ENCODE measurements at regions not wholly inside any gene's neighbourhood (a gene's known extent, or its start where the extent isn't known, plus 50 kb on each side); places are given as distances from the start of the nearest gene placed in this dataset.

- no peak overlapping the region for H3K27ac ChIP-seq
- no peak for TF ChIP-seq CTCF (conservative IDR thresholded peaks at IDR 0.05)
- TF ChIP-seq EZH2 (IDR thresholded peaks at IDR 0.05; ENCODE audit: low read depth): no peak
- H3F3A ChIP-seq (ENCODE audit: insufficient read depth, low read depth): no peaks in the 10 kb centered on the region
- no peak overlapping the region for H3K4me2 ChIP-seq
- no peak overlapping the region for H3K4me3 ChIP-seq
- H3K27me3 ChIP-seq (ENCODE audit: insufficient read depth, low read depth): no peaks in the 10 kb centered on the region
- ChIA-PET CTCF (no interaction called here), POLR2A (ENCODE audit: unreplicated experiment) (no interaction called here)
- no peaks in the 10 kb centered on the region for H3K9me2 ChIP-seq (ENCODE audit: insufficient read depth)
- no peaks in the 10 kb centered on the region for H3K4me1 ChIP-seq (replicated peaks; ENCODE audit: insufficient read depth)
- H3K36me3 ChIP-seq (ENCODE audit: low read depth): no peaks in the 10 kb centered on the region
- no peaks in the 10 kb centered on the region for H4K20me1 ChIP-seq (ENCODE audit: insufficient read depth)
- no peak overlapping the region for H2AFZ ChIP-seq
- intact Hi-C loops (cut with micrococcal nuclease; ENCODE audit: unreplicated experiment): no loop called here
- no TSS peak for BruUV-seq (replicated peaks)
- no peaks in the 10 kb centered on the region for H3K9me3 ChIP-seq (ENCODE audit: insufficient read depth, low read depth)
- H3K79me2 ChIP-seq (ENCODE audit: low read depth): no peaks in the 10 kb centered on the region
- DNase-seq: no peak
These were observed 695.3 kb downstream of the SATB2 start for GRCh38 chr2:198762441-198762840.

- DNase-seq: no peak
- no peaks in the 10 kb centered on the region for H3K9me3 ChIP-seq (ENCODE audit: insufficient read depth, low read depth)
These were observed 700.7 kb downstream of the SATB2 start for GRCh38 chr2:198757069-198757468.

GRCh38 chr2:198756166-198756565, 701.6 kb downstream of the SATB2 start:
- no TSS peak for BruUV-seq (replicated peaks)
- H2AFZ ChIP-seq: no peak overlapping the region
- DNase-seq: no peak
- no peak overlapping the region for H3K4me2 ChIP-seq
- no peaks in the 10 kb centered on the region for H3K4me1 ChIP-seq (replicated peaks; ENCODE audit: insufficient read depth)
- no peaks in the 10 kb centered on the region for H3K79me2 ChIP-seq (ENCODE audit: low read depth)
- no peaks in the 10 kb centered on the region for H3K9me2 ChIP-seq (ENCODE audit: insufficient read depth)
- POLR2A ChIA-PET (ENCODE audit: unreplicated experiment): no interaction called here
- TF ChIP-seq EZH2 (IDR thresholded peaks at IDR 0.05; ENCODE audit: low read depth): no peak
- no peak for TF ChIP-seq CTCF (conservative IDR thresholded peaks at IDR 0.05)
- H3K27me3 ChIP-seq (ENCODE audit: insufficient read depth, low read depth): no peaks in the 10 kb centered on the region
- H3K4me3 ChIP-seq: no peak overlapping the region
- intact Hi-C loops (cut with micrococcal nuclease; ENCODE audit: unreplicated experiment): no loop called here
- CTCF ChIA-PET: interaction anchor here (0.6 kb wide), 1 partner anchor 141 kb away, joined by 11 read pairs; no protein-coding TSS in a partner anchor
- H4K20me1 ChIP-seq (ENCODE audit: insufficient read depth): no peaks in the 10 kb centered on the region
- H3K9me3 ChIP-seq (ENCODE audit: insufficient read depth, low read depth): no peaks in the 10 kb centered on the region
- no peaks in the 10 kb centered on the region for H3K36me3 ChIP-seq (ENCODE audit: low read depth)
- H3K27ac ChIP-seq: no peak overlapping the region
- no peaks in the 10 kb centered on the region for H3F3A ChIP-seq (ENCODE audit: insufficient read depth, low read depth)

More at GRCh38 chr2:198757069-198757468, 700.7 kb downstream of the SATB2 start:
- no peak for TF ChIP-seq EZH2 (IDR thresholded peaks at IDR 0.05; ENCODE audit: low read depth)
- TF ChIP-seq CTCF (conservative IDR thresholded peaks at IDR 0.05): no peak
- no TSS peak for BruUV-seq (replicated peaks)
- no peaks in the 10 kb centered on the region for H3K27me3 ChIP-seq (ENCODE audit: insufficient read depth, low read depth)
- no peak overlapping the region for H3K4me2 ChIP-seq
- no peak overlapping the region for H3K27ac ChIP-seq
- H3K4me1 ChIP-seq (replicated peaks; ENCODE audit: insufficient read depth): no peaks in the 10 kb centered on the region
- intact Hi-C loops (cut with micrococcal nuclease; ENCODE audit: unreplicated experiment): no loop called here
- no peaks in the 10 kb centered on the region for H3K36me3 ChIP-seq (ENCODE audit: low read depth)
- no peaks in the 10 kb centered on the region for H3F3A ChIP-seq (ENCODE audit: insufficient read depth, low read depth)
- no peak overlapping the region for H2AFZ ChIP-seq
- H3K4me3 ChIP-seq: no peak overlapping the region
- ChIA-PET POLR2A (ENCODE audit: unreplicated experiment) (no interaction called here), CTCF (no interaction called here)
- H3K9me2 ChIP-seq (ENCODE audit: insufficient read depth): no peaks in the 10 kb centered on the region
- no peaks in the 10 kb centered on the region for H4K20me1 ChIP-seq (ENCODE audit: insufficient read depth)
- no peaks in the 10 kb centered on the region for H3K79me2 ChIP-seq (ENCODE audit: low read depth)

Data from PC-9 (cell line).